HepG2 (cell line): ENCODE measurements at regions not wholly inside any gene's neighbourhood (a gene's known extent, or its start where the extent isn't known, plus 50 kb on each side); places are given as distances from the start of the nearest gene placed in this dataset.
A peak's percentile ranks its signal among the peaks of the same experiment; 100 is the strongest.

ENCODE experiments used
- AHDC1 ChIP-seq: sonication (generic); formaldehyde crosslinking; IDR thresholded peaks from 2 replicates; pipeline ENCODE4 v1.5.1; 2020; ENCODE audit warnings: mild to moderate bottlenecking, missing genetic modification reagents, borderline replicate concordance
- ATF1 ChIP-seq: IDR thresholded peaks from 2 replicates; pipeline ENCODE4 v1.6.1; 2016; ENCODE audit warnings: mild to moderate bottlenecking, control low read depth
- ELF1 ChIP-seq: sonication (generic); formaldehyde crosslinking; IDR thresholded peaks from 2 replicates; pipeline ENCODE4 v1.4.0; 2020; ENCODE audit warnings: missing genetic modification reagents
- FOXA1 ChIP-seq, 2 experiments: fragments of 450-650 bp in 1 of 2; sonication (generic) in 1 of 2; formaldehyde crosslinking in 1 of 2; IDR thresholded peaks; 2 replicates each; pipeline versions ENCODE4 v1.4.0 to v1.6.1; 2016 to 2020; ENCODE audit warnings: missing genetic modification reagents in 1 of 2
- NCOA2 ChIP-seq: sonication (generic); formaldehyde crosslinking; IDR thresholded peaks from 2 replicates; pipeline ENCODE4 v1.8.0; 2022; ENCODE audit warnings: inconsistent platforms
- NFAT5 ChIP-seq: sonication (generic); formaldehyde crosslinking; IDR thresholded peaks from 2 replicates; pipeline ENCODE4 v1.4.0; 2020; ENCODE audit warnings: missing genetic modification reagents
- NFIC ChIP-seq: IDR thresholded peaks from 2 replicates; pipeline ENCODE4 v1.6.1; 2012; ENCODE audit warnings: mild to moderate bottlenecking, low read length, inconsistent platforms
- POLR2AphosphoS2 ChIP-seq: IDR thresholded peaks from 2 replicates; pipeline ENCODE4 v1.6.1; 2011; ENCODE audit warnings: low read depth, low read length, improper control_type of control experiment
- RCOR2 ChIP-seq: IDR thresholded peaks from 2 replicates; pipeline ENCODE4 v1.6.1; 2016; ENCODE audit warnings: missing biosample characterization, missing genetic modification reagents
- STAG1 ChIP-seq: sonication (generic); formaldehyde crosslinking; IDR thresholded peaks from 2 replicates; pipeline ENCODE4 v1.4.0; 2020; ENCODE audit warnings: missing genetic modification reagents
- TBX2 ChIP-seq: sonication (generic); formaldehyde crosslinking; IDR thresholded peaks from 2 replicates; pipeline ENCODE4 v1.5.0; 2020; ENCODE audit warnings: missing genetic modification reagents, mild to moderate bottlenecking, borderline replicate concordance
- ZBTB7B ChIP-seq: sonication (generic); formaldehyde crosslinking; IDR thresholded peaks from 2 replicates; pipeline ENCODE4 v1.4.0; 2020; ENCODE audit warnings: missing genetic modification reagents
- ZKSCAN8 ChIP-seq: IDR thresholded peaks from 2 replicates; pipeline ENCODE4 v1.6.1; 2016; ENCODE audit warnings: borderline replicate concordance, missing genetic modification reagents, missing compliant biosample characterization
- ZNF317 ChIP-seq: sonication (generic); formaldehyde crosslinking; IDR thresholded peaks from 2 replicates; pipeline ENCODE4 v1.5.0; 2020; ENCODE audit warnings: mild to moderate bottlenecking, missing genetic modification reagents
- ZNF44 ChIP-seq: sonication (generic); formaldehyde crosslinking; IDR thresholded peaks from 2 replicates; pipeline ENCODE4 v1.5.1; 2020; ENCODE audit warnings: mild to moderate bottlenecking, missing genetic modification reagents
- ZNF503 ChIP-seq: sonication (generic); formaldehyde crosslinking; IDR thresholded peaks from 2 replicates; pipeline ENCODE4 v1.4.0; 2020; ENCODE audit warnings: missing genetic modification reagents
- ZNF883 ChIP-seq: sonication (generic); formaldehyde crosslinking; IDR thresholded peaks from 2 replicates; pipeline ENCODE4 v1.5.1; 2020; ENCODE audit warnings: mild to moderate bottlenecking, missing genetic modification reagents; ENCODE audit errors: not compliant biosample characterization

GRCh38 chr2:234733795-234734600, 217.8 kb upstream of the SH3BP4 start (continued):
- TF ChIP-seq AHDC1 (CRISPR knock-in tag) (peak; percentile 83), ZNF44 (CRISPR knock-in tag) (no peak), ELF1 (CRISPR knock-in tag) (peak; percentile 20; the same call in 1 of the 2 replicates), STAG1 (CRISPR knock-in tag) (peak; percentile 7; the same call in 1 of the 2 replicates), POLR2AphosphoS2 (no peak), RCOR2 (CRISPR knock-in tag) (peak; percentile 81), NFAT5 (CRISPR knock-in tag) (no peak), ZKSCAN8 (CRISPR knock-in tag) (0 out of 2 replicates have a peak, but pooled peaks have one; percentile 55), TBX2 (CRISPR knock-in tag) (peak; percentile 9; the same call in 1 of the 2 replicates), ZNF317 (CRISPR knock-in tag) (peak; percentile 55; the same call in 1 of the 2 replicates), ZNF883 (no peak), NFIC (peak; percentile 55; the same call in 1 of the 2 replicates), NCOA2 (CRISPR knock-in tag) (peak; percentile 61; the same call in 1 of the 2 replicates), ZBTB7B (CRISPR knock-in tag) (peak; percentile 19; the same call in 1 of the 2 replicates), FOXA1 (IDR thresholded peaks at IDR 0.05) (no peak), FOXA1 (CRISPR knock-in tag; IDR thresholded peaks at IDR 0.05) (peak; percentile 18; the same call in 1 of the 2 replicates), ATF1 (CRISPR knock-in tag) (peak; percentile 47; the same call in 1 of the 2 replicates), ZNF503 (0 out of 2 replicates have a peak, but pooled peaks have one; percentile 15)
